Fibroblast of skin of left quadriceps (primary cell): ENCODE measurements at regions not wholly inside any gene's neighbourhood (a gene's known extent, or its start where the extent isn't known, plus 50 kb on each side); places are given as distances from the start of the nearest gene placed in this dataset.

Experiments
- DNase-seq, 2 experiments: peaks; one replicate each; pipeline ENCODE4 v3.0.0-alpha.2; 2013; ENCODE audit warnings: low read depth in 2 of 2

- DNase-seq: no peak
Observed at GRCh38 chr3:59138966-59139365, 89.1 kb upstream of the CFAP20DC start.

DNA sequence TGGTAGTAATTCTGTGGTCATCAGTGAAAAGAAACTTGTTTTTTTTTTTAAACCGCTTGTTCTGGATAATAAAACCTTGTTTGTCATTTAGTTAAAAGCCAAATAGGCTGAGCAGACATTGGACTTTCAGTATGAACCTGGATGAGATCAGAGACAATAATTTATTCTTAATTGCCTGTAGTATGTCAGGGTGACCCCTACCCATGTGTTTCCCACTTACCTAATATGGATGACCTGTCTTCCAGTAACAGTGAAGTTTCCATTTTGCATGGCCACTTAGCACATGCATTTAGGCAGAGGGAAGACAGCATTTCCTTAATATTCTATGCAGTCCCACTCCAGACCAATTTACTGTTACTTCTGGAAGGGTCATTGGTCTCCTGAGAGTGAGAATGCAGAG is 87.6 kb upstream of the CFAP20DC start:
- DNase-seq: no peak

GRCh38 chr3:59136081-59136480 is 86.3 kb upstream of the CFAP20DC start:
- DNase-seq: no peak

DNA sequence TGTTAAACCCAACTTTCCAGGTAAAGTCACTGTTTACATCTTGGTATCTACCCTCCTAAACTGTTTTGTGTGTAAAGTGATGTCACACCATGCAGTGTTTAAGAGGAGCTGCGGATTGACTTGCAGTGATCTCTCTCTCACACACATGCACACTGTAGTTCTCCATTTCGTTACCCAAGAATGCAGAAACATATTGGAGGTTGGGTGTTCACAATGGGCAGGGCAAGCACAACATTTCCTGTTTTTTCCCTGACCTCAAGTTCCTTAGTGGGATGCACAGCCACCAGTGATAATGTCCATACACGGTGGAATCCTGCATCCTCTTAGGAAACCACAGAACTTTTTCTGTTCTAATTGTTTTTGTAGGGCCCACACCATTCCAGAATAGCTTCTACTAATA is 85.3 kb upstream of the CFAP20DC start:
- no peak for DNase-seq

DNA sequence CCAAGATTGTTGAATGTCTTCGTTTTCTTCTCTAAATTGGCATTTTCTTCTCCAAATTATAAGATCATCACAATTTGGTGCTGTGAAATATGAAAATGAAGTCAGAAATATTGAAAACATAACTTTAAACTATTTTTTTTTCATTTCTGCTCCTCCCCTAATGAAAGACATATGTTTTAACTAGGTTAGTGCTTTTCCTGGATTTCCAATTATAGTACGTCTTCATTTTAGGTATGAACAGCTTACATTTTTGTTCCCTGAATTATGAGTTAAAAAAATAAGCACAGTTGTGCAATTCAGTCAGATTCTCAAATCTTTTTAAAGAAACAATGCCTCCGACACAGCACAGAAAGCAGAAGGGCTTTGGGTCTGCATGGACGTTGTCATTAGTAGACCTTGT is 83.5 kb upstream of the CFAP20DC start:
- DNase-seq: peak; percentile 72

GRCh38 chr3:59131016-59131766 is 81.4 kb upstream of the CFAP20DC start:
- DNase-seq: peak; percentile 73 to 74

DNA sequence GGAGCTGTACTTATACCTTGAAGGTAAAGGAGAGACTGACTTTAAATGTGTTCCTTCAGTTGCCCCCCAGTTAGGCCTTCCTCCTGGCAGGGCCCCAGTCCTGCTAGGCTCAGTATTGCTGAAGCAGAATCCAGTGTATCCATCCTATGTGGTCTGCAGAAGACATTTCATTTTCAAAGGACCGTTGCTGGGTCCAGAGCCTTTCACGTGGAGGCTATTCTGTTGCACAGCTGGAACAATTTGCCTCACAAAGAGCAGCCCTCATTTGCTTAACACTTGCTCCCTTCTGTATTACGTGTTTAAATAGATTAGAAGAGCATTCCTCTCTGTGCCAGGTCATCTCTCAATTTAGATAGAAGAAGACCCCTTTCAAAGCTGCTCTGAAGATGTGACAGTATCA is 78.9 kb upstream of the CFAP20DC start:
- no peak for DNase-seq

DNA sequence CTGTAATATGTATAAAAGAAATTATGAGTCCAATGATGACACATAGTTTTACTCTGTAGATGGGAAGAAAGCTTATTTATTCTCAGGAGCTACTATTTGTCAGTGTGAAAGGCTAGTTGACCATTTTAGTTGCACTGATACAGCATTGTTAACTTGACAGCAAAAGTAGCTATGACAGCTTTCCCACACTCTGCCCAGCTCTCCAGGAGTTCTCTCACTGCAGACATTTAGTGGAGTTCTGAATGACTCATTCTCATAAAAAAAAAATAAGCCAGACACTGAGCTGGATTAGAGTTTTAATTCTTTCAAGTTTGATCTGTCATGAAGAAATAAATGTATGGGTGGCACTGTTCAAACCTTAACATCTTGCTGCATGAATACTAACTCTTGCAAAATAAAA is 77.2 kb upstream of the CFAP20DC start:
- DNase-seq: peak; percentile 54 to 56

GRCh38 chr3:59126446-59126845 is 76.6 kb upstream of the CFAP20DC start:
- DNase-seq: no peak

GRCh38 chr3:59121346-59122144 is 71.7 kb upstream of the CFAP20DC start:
- no peak for DNase-seq

GRCh38 chr3:59118928-59119327 is 69.1 kb upstream of the CFAP20DC start:
- DNase-seq: no peak

DNA sequence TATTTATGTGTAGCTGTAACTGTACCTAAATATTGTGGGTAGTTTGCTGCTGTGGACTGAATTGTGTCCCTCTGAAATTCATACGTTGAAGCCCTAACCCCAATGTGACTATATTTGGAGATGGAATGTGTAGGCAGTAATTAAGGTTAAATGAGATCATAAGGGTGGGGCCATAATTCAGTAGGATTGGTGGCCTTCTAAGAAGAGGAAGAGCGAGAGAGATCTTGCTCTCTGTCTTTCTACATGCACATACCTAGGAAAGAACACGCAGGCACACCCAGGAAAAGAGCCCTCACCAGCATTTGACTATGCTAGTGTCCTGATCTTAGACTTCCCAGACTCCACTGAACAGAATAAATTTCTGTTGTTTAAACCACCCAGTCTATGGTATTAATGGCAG is 67.6 kb upstream of the CFAP20DC start:
- DNase-seq: no peak

DNA sequence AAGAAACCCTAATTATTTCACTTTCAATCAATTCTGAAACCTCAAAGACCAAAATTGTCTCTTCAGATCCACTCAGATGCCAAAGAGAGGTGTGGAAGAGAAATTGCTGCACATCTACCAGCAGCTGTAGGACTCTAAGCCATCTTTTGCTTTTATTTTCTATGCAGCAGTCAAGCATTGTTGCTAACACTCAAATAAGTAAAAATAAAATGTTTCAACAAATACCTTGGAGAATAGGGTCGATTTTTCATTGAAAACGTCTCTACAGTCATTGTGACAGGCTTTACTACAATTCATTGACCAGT is 66.4 kb upstream of the CFAP20DC start:
- no peak for DNase-seq

DNA sequence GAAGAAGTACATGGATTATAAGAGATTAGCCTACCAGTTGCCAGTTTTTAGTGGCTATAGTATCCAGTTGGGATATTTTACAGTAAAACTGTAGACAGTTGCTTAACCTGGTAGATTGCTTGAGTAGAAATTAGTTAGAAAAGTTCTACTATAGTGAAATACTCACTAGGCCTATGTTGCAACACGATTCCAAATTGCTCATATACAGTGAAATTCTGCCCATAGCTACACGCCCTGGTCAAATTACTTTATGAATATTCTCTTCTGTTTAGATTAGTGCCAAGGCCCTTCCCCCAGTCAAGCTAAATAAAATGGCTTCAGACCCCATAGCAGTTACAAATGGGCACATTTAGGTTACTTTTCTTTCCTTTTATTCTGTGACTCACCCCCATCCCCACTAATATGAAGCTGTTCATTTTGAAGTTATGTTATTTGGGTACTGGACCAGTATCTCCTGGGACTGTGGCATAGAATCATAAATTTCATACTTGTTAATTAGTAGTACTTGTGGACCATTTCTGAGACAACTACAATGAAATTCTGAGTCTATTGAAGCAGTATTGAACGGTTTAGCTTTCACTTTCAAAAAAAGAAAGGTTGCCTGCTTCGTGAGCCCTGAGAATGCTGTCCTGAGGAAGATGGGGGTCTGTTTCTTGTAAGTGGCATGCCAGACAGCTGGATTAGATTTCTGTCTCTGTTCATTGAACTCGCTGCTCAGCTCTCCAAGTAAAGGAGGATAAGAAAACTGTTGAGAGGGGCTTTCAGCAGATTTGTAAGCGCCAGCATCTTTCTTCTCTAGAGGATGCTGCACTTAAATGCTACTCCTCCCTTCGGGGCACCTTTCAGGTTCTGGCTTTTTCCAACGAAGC is 65.8 kb upstream of the CFAP20DC start:
- DNase-seq: no peak

DNA sequence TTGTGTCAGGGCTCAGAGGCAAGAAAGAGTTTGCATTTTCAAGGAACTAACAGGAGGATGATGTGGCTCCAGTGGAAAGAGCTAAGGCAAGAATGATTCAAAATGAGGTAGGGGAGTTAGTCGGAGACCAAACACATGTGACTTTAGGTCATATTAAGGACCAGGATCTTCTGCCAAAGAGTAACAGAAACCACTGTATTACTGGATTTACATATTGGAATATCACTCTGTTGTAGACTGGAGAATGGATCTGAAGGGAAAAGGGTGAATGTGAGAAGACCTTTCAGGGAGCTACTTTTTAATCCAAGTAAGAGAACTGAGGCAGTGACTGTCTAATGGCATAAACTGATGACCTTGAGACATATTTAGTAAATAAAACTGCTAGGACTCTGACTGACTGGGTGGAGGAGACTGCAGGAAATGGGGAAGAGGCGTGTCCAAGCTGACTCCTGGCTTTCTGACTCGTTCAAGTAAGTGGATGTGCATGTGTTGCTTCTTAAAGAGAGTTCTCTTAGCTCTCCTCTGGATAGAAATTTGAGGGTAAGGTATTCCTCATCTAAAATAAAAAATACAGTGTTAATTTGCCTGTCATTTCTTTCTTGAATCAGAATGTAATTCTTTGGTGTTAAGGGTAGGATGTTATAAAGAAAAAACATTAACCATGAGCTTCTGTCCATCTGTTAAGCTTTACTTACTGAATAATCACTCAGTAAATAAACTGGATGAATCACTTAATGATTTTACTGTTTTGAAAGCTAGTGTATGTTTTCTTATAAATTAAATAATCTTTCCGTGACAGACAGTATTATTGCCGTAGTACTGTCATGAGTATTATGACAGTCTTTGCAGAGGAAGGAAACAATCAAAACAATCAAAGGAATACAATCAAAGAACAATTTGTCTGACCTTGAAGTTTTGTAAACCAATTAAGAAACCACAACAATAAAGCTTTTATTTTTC is 58.3 kb upstream of the CFAP20DC start:
- no peak for DNase-seq

- DNase-seq: no peak
Observed at GRCh38 chr3:59106085-59106648, 56.3 kb upstream of the CFAP20DC start.

DNA sequence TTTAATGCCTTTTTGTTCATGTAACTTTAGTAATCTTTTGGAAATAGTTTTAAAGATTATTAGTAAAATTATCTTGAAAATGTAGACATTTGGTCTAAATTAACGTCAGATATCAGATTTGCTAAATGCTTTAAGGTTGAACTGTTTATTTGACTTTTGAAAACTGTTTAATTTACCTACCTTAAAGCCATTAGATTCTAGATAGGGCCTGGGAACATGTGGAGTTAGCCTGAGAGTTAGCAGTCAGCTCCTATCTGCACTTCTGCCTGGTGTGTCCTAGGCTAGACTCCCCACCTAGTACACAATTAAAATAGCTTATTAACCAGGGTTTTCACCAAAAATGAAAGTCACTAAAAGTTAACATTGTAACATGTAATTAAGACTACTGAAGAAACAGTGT is 53.7 kb upstream of the CFAP20DC start:
- no peak for DNase-seq

- DNase-seq: no peak
Observed at GRCh38 chr3:59101231-59101736, 51.5 kb upstream of the CFAP20DC start.
